K562 (cell line): ENCODE measurements at regions not wholly inside any gene's neighbourhood (a gene's known extent, or its start where the extent isn't known, plus 50 kb on each side); places are given as distances from the start of the nearest gene placed in this dataset.

ENCODE experiments used
- CHAMP1 ChIP-seq: fragments of 450-650 bp; IDR thresholded peaks from 2 replicates; pipeline ENCODE4 v1.6.1; 2016; ENCODE audit warnings: mild to moderate bottlenecking
- CHCHD3 ChIP-seq: fragments of 250-450 bp; sonication (Bioruptor Pico); IDR thresholded peaks from 2 replicates; pipeline ENCODE4 v2.1.2; 2022; ENCODE audit warnings: mild to moderate bottlenecking
- RFX7 ChIP-seq: fragments of 250-450 bp; sonication (Bioruptor Pico); IDR thresholded peaks from 2 replicates; pipeline ENCODE4 v1.5.1; 2021; ENCODE audit warnings: mild to moderate bottlenecking
- ZNF507 ChIP-seq: conservative IDR thresholded peaks from 2 replicates; pipeline ENCODE4 v1.6.1; 2017; ENCODE audit warnings: missing genetic modification characterization, missing compliant biosample characterization
- TF ChIP-seq, protein P1 (sequence below): sonication (generic); formaldehyde crosslinking; IDR thresholded peaks from 2 replicates; pipeline ENCODE4 v1.8.1; 2023; ENCODE audit warnings: missing genetic modification reagents, mild to moderate bottlenecking, borderline replicate concordance
- TF ChIP-seq, protein P2 (sequence below): IDR thresholded peaks from 3 replicates; pipeline ENCODE4 v1.6.1; 2011; ENCODE audit warnings: borderline replicate concordance, mild to moderate bottlenecking; ENCODE audit not compliant: insufficient read length, insufficient read depth

DNA sequence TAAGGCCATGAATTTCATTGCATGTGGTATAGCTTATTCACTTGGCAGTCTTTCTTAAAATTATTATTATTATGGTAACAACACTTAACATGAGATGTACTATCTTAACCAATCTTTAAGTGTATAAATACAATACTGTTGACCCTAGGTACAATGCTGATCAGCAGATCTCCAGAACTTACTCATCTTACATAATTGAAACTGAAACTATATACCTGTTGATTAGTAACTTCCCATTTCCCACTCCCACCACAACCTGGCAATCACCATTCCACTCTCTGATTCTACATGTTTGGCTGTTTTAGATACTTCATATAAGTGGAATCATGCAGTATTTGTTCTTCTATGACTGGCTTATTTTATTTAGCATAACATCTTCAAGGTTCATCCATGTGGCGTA is 150.2 kb upstream of the POU2AF2 start (continued):
- TF ChIP-seq, protein P1, sequence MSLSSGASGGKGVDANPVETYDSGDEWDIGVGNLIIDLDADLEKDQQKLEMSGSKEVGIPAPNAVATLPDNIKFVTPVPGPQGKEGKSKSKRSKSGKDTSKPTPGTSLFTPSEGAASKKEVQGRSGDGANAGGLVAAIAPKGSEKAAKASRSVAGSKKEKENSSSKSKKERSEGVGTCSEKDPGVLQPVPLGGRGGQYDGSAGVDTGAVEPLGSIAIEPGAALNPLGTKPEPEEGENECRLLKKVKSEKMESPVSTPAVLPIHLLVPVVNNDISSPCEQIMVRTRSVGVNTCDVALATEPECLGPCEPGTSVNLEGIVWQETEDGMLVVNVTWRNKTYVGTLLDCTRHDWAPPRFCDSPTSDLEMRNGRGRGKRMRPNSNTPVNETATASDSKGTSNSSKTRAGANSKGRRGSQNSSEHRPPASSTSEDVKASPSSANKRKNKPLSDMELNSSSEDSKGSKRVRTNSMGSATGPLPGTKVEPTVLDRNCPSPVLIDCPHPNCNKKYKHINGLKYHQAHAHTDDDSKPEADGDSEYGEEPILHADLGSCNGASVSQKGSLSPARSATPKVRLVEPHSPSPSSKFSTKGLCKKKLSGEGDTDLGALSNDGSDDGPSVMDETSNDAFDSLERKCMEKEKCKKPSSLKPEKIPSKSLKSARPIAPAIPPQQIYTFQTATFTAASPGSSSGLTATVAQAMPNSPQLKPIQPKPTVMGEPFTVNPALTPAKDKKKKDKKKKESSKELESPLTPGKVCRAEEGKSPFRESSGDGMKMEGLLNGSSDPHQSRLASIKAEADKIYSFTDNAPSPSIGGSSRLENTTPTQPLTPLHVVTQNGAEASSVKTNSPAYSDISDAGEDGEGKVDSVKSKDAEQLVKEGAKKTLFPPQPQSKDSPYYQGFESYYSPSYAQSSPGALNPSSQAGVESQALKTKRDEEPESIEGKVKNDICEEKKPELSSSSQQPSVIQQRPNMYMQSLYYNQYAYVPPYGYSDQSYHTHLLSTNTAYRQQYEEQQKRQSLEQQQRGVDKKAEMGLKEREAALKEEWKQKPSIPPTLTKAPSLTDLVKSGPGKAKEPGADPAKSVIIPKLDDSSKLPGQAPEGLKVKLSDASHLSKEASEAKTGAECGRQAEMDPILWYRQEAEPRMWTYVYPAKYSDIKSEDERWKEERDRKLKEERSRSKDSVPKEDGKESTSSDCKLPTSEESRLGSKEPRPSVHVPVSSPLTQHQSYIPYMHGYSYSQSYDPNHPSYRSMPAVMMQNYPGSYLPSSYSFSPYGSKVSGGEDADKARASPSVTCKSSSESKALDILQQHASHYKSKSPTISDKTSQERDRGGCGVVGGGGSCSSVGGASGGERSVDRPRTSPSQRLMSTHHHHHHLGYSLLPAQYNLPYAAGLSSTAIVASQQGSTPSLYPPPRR (CRISPR knock-in tag) = no peak
- no peak for TF ChIP-seq RFX7 (CRISPR knock-in tag)
- TF ChIP-seq CHAMP1 = no peak
- TF ChIP-seq, protein P2, sequence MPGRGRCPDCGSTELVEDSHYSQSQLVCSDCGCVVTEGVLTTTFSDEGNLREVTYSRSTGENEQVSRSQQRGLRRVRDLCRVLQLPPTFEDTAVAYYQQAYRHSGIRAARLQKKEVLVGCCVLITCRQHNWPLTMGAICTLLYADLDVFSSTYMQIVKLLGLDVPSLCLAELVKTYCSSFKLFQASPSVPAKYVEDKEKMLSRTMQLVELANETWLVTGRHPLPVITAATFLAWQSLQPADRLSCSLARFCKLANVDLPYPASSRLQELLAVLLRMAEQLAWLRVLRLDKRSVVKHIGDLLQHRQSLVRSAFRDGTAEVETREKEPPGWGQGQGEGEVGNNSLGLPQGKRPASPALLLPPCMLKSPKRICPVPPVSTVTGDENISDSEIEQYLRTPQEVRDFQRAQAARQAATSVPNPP = no peak
- no peak for TF ChIP-seq ZNF507
- TF ChIP-seq CHCHD3 (CRISPR knock-in tag) = no peak
